ENCODE measurements at regions not wholly inside any gene's neighbourhood (a gene's known extent, or its start where the extent isn't known, plus 50 kb on each side); places are given as distances from the start of the nearest gene placed in this dataset.

DNA sequence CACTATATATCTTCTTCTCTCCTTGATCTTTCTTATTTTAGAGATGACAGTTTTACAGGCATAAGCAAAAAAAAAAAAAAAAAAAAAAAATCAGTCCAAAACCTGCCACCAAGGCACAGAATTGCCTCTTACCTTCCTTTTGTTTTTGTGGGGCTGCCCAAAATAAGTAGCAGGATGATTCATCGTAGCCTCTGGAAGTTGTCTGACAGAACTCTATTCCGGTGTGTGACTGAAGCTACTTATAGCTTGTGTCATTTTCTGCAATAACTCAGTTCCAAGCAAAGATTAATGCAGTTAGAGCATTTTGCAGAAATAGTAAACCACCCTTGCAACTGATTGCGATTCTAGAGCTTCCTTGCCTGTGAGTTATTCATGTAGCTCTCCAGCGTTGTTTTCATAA, 186.8 kb downstream of the KIF2B start:
- no peak for DNase-seq

DNA sequence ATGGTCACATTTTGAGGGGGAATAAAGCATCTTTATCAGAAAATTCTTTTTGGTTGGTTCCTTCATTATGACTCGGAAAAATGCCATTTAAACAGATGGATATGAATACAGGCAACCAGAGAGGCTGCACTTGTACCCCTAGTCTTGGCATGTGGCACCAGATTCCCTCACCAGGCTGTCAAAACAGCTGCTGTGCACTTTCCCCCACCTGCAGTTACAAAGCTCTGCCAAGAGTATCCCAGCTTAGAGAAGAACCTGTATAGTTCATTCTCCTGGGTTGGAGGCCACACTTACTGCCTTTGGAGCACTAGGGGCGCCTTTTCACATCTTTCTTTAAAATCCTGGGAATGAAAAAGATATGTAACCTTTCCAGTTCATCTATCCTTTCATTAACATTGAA, 190.3 kb downstream of the KIF2B start:
- DNase-seq = no peak

DNA sequence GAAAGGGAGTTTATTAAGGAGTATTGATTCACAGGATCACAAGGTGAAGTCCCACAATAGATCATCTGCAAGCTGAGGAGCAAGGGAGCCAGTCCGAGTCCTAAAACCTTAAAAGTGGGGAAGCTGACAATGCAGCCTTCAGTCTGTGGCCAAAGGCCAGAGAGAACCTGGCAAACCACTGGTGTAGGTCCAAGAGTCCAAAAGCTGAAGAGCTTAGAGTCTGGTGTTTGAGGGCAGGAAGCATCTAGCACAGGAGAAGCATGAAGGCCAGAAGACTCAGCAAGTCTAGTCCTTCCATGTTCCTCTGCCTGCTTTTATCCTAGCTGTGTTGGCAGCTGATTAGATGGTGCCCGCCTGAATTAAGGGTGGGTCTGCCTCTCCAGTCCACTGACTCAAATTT, 193.0 kb downstream of the KIF2B start:
- no peak for DNase-seq

DNA sequence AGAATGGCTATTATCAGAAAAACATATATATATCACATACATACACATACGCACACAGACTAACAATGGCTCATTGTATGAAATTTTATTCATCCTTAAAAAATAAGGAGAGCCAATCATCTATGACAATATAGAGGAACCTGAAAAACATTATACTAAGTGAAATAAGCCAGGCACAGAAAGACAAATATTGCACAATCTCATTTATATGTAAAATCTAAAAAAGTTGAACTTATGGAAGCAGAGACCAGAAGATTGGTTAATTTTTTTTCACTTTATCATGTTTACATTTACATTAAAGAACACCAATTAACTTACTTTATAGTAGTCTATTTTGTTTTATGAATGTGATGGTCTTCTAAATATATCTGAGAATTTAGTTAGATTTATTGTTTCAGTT, 198.7 kb downstream of the KIF2B start:
- DNase-seq = no peak

DNA sequence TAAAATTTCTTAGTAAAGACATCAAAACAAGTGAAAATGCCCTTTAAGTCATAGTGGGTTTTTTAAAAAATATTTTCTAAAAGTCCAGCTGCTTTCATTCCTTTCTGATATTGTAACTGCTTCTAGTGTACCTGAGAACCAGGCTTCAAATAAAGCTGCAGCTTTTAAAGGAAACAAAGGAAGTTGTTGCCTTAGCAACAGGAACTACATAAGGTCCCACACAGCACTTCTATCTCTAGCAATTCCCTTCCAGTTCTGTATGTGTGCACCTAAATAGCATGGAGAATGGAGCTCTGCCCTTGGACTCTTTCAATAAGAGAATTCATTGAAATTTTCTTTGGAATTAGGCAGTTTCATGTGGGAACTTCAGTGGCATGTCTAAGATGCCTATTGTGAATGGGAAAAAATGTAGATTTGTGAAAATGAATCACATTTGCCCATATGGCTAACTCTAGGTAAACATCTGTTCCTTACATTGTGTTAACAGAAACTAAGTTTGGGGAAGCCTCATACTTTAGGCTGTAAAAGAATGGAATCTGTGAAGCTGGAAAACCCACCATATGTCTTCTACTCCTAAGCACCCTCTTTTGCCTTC, 206.4 kb downstream of the KIF2B start:
- DNase-seq = no peak

DNA sequence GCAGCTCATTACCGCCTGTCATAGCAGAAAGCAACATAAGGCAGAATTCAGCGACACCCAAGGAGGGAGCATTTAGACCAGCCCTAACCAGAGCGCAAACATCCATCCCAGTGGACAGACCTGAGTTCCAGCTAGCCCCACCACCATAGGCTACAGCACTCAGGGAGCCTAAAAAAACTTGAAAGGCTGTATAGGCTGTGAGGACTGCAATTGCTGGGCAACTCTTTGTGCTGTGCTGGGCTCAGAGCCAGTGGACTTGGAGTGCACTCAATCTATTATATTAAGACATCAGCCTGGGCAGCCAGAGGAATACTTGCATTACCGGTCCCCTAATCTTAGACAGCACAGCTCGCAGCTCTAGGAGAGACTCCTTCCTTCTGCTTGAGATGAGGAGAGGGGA, 207.3 kb downstream of the KIF2B start:
- no peak for DNase-seq

DNA sequence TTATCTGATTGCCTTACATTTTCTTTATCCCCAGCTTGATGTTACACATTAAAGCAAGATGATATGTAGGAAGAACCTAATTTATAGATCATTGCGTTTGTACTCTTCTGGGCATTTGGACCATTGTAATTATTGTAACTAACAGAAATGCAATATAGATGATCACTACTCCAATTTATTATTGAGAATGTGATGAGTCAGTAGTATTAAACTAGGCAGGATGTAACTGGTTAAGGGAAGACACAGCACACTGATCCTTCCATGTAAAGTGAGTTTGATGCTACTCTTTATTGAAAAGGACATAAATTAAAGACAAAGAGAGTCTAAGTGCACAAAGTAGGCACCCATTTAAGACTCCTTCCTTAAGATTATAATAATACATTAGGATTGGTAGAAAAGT, 223.8 kb downstream of the KIF2B start:
- no peak for DNase-seq

DNA sequence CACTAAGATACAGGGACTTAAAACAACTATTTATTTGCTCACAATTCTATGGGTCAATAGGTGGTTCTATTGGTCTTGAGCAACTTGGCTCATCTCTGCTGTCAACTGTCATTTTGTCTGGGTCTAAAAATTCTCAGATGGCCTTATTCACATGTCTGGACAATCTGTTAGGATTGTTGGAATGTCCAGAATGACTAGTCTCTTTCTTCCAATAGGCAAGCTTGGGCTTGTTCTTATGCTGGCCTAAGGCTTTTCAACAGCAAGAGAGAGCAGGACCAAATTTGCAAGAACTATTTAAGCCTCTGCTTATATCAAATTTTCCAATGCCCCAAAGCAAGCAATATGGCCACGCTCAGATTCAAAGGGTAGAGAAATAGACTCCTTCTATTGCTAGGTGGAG, 240.9 kb downstream of the KIF2B start:
- DNase-seq = no peak

DNA sequence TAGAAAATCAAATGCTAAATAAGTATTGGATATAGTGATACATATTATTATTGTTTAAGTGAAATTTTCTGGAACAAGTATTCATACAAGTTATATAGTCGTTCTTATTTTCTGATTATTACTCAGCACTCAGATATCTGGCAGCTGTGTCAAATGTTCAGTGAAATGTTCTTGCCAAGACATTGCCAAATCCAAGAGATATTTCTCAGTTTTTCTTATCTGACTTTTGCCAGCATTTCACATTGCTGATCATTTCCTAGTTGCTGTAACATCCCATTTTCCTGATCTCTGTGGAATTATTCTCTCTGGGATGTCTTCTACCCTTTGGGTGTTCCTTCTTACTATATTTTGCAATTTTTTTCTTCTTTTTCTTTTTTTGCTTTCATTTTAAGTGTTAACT, 262.3 kb downstream of the KIF2B start:
- no peak for DNase-seq

DNA sequence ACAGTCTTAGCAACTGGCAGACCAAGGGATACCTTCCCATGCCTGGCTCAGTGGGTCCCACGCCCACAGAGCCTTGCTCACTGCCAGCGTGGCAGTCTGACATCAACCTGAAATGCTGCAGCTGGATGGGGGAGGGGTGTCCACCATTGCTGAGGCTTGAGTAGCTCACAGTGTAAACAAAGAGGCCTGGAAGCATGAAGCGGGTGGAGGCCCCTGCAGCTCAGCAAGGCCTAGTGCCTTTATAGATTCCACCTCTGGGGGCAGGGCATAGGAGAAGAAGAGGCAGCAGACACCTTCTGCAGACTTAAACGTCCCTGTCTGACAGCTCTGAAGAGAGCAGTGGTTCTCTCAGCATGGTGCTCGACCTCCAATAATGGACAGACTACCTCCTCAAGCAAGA, 263.2 kb downstream of the KIF2B start:
- DNase-seq = no peak

DNA sequence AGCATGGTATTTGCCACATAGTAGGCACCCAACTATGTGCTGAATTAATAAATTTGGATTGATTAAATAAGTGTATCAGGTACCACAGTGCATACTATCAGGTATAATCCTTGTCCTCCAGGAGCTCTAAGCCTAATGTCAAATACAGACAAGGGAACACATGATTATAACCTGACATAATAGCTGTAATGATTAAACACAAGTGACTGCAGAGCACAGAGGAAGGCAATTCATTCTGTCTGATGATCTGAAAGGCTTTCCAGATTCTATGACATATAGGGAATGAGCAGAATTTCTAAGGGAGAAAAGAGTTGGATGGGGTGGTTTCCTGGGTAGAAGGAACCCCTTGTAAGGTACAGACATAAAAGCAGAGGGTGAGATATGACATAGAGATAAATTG, 273.5 kb downstream of the KIF2B start:
- DNase-seq = no peak

DNA sequence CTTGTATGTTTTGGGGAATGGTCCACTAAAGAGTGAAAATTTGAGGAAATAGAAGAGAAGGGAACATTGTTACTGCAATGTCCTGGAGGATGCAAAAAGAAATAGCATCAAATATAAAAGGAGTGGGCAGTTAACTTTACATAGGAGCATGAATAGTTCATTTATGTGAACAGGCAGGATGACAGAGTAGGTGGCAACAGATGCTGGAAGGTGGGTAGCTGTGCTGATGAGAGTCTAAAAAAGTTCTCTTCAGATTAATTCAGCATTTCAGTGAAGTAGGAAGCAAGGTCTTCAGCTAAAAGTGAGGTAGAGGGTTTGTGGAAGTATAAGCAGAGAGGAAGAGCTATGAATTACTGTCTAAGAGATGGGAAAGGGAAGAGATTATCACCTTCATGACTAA, 276.5 kb downstream of the KIF2B start:
- DNase-seq = no peak

DNA sequence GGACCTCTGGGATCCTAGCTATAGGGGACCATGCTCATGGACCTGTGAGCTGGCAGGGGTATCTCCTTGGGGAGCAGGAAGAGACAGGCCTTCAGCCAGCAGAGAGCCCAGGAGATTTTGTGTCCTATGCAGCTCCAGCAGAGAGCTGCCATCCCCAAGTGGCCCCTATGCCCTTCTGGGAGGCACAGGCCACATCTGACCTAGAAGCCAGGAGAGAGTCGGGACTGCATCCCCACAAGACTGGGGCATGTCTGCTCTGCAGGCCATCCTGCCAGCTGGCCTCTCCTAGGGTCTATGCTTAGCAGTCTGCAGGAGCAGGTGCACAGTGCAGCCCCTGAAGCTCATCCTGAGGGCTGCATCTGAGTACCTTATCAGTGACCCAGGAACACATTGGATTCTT, 279.5 kb downstream of the KIF2B start:
- no peak for DNase-seq

DNA sequence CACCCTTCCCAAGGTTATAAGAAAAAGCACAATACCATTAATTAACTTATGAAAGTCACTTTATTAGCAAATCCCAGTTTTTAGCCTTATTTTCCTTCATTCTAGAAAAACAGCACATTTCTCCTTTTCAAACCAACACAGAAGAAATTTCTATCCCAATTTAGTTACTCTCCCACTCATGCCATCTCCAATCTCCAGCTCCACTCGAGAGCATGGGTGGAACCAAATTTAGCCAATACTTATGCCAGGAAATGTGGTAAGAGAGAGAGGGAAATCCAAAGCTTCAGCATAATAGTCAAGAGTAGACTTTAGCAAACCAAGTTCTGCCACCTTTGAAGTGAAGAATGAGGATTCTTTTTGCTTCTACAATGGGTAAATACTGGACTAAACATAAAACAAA, 288.8 kb downstream of the KIF2B start:
- DNase-seq = no peak

DNA sequence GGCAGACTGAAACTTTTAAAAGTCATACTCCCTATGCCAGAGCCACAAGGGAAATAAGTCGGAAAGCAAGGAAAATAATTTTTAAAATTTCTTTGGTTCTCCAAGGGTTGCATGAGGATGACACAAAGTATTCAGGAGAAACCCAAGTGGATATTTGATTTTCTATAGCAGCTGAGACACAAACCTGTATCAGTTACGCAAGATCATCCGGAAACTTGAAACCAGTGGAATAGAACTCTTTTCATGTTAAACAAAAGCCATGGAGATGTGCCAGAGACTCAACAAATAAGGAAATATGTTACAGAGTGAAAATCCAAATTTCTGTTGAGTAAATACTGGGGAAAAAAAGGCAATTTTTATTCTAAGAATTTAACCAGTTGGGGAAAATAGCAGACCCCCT, 294.7 kb downstream of the KIF2B start:
- DNase-seq = no peak

DNA sequence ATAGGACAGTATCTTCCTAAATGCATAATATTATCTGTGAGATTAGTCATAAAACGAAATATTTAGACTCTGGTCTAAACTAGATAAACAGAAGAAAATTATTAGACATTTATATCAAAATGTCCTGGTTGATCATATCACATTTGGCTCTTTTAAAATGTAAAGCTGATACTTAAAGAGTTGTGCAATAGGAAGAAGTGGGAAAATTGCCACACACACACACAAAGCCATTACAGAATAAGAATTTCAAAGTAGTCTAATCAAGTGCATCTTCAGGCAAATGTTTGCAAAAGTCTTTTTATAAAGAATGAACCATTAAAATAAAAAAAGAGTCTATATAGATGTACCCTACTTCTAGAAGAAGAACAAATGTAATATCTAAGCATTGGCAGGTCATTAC, 301.7 kb downstream of the KIF2B start:
- DNase-seq = no peak

DNA sequence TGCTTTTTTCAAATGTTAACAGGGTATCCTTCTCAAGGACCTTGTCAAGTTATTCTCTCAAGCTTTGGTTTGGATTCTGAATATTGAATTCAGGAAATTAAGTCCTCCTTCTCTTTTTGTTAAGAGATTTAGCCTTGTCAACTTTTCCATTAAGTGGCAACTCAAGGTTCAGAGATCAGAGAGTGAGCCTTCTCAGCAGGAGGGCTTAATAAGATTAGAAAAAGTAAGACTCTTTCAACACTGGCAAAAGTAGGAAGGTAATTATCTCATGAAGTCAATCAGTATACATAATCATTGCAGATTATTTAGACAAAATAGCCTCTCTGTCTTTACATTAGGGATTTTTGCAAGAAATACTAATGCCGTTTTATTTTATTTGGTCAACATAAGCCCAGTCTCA, 330.7 kb downstream of the KIF2B start:
- no peak for DNase-seq

DNA sequence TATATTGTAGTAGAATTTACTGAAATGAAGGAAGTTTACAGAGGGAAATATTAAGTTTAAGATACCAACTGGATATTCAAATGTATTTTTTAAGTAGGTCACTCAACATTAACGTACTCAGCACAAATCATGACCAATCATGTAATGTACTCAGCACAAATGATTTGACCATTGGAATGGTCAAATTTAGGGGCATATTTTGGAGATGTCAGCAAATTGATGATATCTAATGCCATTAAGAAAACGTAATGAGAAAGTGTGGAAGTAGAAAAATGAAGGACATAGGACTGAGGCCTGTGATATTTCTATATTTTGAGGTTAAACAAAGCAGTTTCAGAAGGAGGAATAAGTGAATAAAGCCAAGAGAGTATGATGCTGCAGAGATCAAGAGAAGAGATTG, 334.8 kb downstream of the KIF2B start:
- no peak for DNase-seq

DNA sequence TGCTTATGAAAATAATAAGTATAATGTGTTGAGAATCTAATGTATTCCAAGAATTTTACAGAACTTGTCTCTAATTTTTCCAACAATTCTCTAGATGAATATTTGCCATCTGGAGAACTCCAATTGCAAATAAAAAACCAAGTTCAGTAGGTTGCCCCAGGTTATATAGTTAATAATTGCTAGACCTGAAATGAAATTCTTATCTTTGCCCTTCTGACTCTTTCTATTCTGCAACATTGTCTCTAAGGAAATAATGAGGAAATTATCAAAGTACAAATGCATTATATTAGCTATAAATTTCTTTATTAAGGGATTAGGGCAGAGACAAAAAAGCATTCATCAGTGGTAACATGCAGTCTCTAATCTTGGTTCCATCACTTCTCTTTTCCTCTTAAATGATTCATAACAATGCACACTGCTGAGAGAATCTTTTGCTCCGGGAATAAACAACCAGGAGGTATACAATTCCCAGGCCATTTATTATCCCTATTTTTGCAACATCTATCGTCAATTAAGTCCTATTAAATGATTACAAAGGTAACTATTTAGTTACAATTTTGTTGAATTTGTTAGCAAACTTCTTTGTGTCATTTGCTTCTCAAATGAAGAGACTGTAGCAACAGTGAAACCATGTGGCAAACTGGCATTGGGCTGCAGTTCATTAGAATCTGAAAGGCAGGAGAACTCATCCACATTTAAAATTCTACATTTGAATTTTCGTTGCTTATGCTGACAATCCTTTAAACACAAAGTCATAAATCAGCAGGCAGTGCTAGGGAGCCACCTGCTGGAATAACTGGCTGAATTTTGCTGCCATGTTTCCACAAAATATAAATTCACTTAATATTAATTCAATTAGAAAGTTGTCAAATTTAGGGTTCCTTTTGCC, 349.6 kb downstream of the KIF2B start:
- DNase-seq = no peak

DNA sequence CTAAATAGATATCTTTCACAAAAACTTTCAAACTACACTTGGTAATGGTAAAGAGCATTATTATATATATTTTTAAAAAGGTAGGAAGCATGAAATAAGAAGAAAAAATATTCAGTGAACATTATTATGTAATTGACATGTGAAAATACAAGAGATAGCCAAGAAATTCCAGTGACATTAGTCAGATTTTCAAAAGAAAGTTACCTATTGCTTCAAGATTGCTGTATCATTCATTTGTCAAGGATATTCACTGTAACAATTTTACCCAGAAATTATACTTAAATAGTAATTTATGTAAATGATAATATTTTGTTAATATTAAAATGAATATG, 350.2 kb downstream of the KIF2B start:
- DNase-seq = no peak

DNA sequence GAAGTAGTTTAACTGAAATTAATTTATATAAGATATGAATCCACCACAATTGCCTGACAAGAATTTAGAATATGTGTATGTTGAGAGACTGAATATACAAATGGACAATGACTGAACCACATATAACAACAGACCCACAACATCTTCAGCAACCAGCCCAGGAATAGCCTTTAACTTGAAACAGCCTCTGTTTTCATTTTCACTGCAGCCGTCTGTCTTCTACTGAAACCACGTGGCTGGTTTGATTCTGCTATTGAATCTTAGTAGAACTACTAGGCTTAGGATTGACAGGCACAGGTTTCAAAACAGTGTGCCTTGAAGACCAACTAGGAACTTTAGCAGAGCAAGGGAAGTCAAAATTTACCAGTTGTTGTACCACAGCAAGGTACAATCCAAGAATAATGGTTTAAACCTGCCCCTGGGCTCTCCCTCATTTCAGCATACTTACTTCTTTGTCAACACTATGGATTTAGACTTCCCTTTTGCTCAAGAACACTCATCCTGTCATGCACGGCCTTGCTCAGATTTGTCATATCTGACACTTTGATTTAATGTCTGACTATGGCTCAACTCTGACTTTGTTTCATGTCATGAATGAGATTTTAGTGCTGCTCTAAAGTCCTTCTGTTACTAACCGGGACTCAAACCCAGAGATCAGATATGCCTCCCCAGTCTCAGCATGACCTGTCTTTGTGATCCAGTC, 355.0 kb downstream of the KIF2B start:
- no peak for DNase-seq

DNA sequence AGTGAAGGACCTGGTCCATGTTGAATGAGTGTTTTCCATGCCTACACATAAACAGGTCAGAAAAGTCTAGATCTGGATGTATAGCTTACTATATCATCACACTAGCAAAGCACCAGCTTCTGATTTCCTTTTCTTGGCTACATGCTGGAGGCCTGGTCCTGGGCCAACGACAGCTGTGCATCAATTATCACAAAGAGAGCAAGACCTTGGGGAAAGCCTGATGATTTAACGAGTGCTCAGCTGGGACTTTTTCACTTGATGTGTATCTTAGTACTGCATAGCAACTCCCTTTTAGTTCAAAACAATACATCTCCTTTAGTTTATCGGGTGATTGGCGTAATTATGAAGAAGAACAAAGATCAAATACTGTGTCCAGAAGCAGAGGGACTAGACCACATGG, 358.2 kb downstream of the KIF2B start:
- DNase-seq = no peak

DNA sequence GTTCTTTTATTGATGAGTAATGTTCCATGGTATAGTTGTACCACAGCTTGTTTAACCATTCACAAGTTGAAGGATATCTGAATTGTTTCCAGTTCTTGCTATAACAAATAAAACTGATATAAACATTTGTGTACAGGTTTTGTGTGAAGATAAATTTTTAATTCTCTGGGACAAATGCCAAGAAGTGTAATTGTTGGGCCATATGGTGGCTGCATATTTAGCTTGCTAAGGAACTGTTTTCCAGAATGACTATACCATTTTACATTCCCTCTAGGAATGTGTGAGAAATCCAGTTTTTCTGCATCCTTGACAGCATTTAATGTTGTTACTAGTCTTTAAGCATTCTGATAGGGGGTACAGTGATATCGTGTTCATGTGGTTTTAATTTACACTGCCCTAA, 368.5 kb downstream of the KIF2B start:
- no peak for DNase-seq

DNA sequence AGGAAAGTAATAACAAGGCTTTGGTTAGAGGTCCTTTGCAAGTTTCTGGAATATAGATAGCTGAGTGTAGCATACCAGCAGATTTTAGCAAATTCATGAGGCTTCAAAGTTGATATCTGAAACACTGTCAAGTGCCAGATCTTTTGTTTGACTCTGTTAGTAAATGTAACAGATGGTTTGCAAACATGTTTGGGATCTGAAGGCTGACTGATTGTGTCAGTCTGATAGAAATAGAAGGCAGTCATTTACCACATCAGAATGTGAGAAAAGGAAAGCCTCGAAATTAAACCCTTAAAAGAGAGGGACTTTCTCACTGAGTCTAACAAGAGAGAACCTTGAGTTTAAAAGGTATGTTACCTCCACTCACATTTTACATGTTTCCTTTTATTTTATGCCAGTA, 371.5 kb downstream of the KIF2B start:
- DNase-seq = no peak

Data from stimulated activated CD4-positive, alpha-beta T cell treated with anti-CD3 and anti-CD28 coated beads, Interleukin-2, amount 100 ng/mL, for 48 hours (primary cell).